ENCODE measurements at regions not wholly inside any gene's neighbourhood (a gene's known extent, or its start where the extent isn't known, plus 50 kb on each side); places are given as distances from the start of the nearest gene placed in this dataset.

- no peak for DNase-seq (ENCODE audit: low read depth)
Measured at GRCh38 chr19:30679789-30680188, 307.6 kb downstream of the ZNF536 start.

- no peak for DNase-seq (ENCODE audit: low read depth)
Measured at GRCh38 chr19:30679153-30679702, 307.0 kb downstream of the ZNF536 start.

GRCh38 chr19:30678168-30678567, 306.0 kb downstream of the ZNF536 start:
- DNase-seq (ENCODE audit: low read depth): no peak

- no peak for DNase-seq (ENCODE audit: low read depth)
Measured at GRCh38 chr19:30677702-30678101, 305.5 kb downstream of the ZNF536 start.

GRCh38 chr19:30676990-30677679, 305.0 kb downstream of the ZNF536 start:
- no peak for DNase-seq (ENCODE audit: low read depth)

GRCh38 chr19:30675086-30675485, 302.9 kb downstream of the ZNF536 start:
- DNase-seq (ENCODE audit: low read depth): no peak

GRCh38 chr19:30674656-30675055, 302.5 kb downstream of the ZNF536 start:
- no peak for DNase-seq (ENCODE audit: low read depth)

GRCh38 chr19:30673336-30673735, 301.2 kb downstream of the ZNF536 start:
- DNase-seq (ENCODE audit: low read depth): no peak

- no peak for DNase-seq (ENCODE audit: low read depth)
Measured at GRCh38 chr19:30672926-30673325, 300.7 kb downstream of the ZNF536 start.

GRCh38 chr19:30671622-30672051, 299.5 kb downstream of the ZNF536 start:
- DNase-seq (ENCODE audit: low read depth): peak; percentile 3

GRCh38 chr19:30671367-30671619, 299.1 kb downstream of the ZNF536 start:
- no peak for DNase-seq (ENCODE audit: low read depth)

- DNase-seq (ENCODE audit: low read depth): no peak
Measured at GRCh38 chr19:30670562-30671366, 298.6 kb downstream of the ZNF536 start.

GRCh38 chr19:30670011-30670329, 297.8 kb downstream of the ZNF536 start:
- DNase-seq (ENCODE audit: low read depth): no peak

- DNase-seq (ENCODE audit: low read depth): peak; percentile 2
Measured at GRCh38 chr19:30669329-30670010, 297.3 kb downstream of the ZNF536 start.

- no peak for DNase-seq (ENCODE audit: low read depth)
Measured at GRCh38 chr19:30668521-30669155, 296.5 kb downstream of the ZNF536 start.

GRCh38 chr19:30667746-30668145, 295.6 kb downstream of the ZNF536 start:
- DNase-seq (ENCODE audit: low read depth): no peak

GRCh38 chr19:30667227-30667626, 295.0 kb downstream of the ZNF536 start:
- no peak for DNase-seq (ENCODE audit: low read depth)

GRCh38 chr19:30666301-30666803, 294.2 kb downstream of the ZNF536 start:
- peak; percentile 2 for DNase-seq (ENCODE audit: low read depth)

- DNase-seq (ENCODE audit: low read depth): no peak
Measured at GRCh38 chr19:30665449-30665848, 293.3 kb downstream of the ZNF536 start.

GRCh38 chr19:30663611-30664174, 291.5 kb downstream of the ZNF536 start:
- DNase-seq (ENCODE audit: low read depth): no peak

GRCh38 chr19:30662211-30662861, 290.2 kb downstream of the ZNF536 start:
- DNase-seq (ENCODE audit: low read depth): no peak

Measured in amniotic epithelial cell (primary cell).